DND-41 (cell line): ENCODE measurements at regions not wholly inside any gene's neighbourhood (a gene's known extent, or its start where the extent isn't known, plus 50 kb on each side); places are given as distances from the start of the nearest gene placed in this dataset.

Experiments used
- ATAC-seq: fragments of 200-7000 bp; cut with Tn5 transposase; 3 replicates; pipeline ENCODE4 v1.9.1; 2021; ENCODE audit warnings: low read depth; ENCODE audit not compliant: insufficient read depth
- DNase-seq: peaks from one replicate; pipeline ENCODE4 v3.0.0-alpha.2; 2020
- H2AFZ ChIP-seq: 2 replicates; pipeline ENCODE4 v1.6.0; 2012; ENCODE audit warnings: low read depth, low read length
- H3K27ac ChIP-seq: 2 replicates; pipeline ENCODE4 v1.5.1; 2012; ENCODE audit warnings: low read length, inconsistent platforms
- H3K27me3 ChIP-seq: fragments of 200-600 bp; sonication (generic); 2 replicates; pipeline ENCODE4 v1.6.0; 2012; ENCODE audit warnings: low read length, mild to moderate bottlenecking, inconsistent platforms; ENCODE audit not compliant: insufficient read depth, poor library complexity
- H3K36me3 ChIP-seq: 2 replicates; pipeline ENCODE4 v1.5.1; 2012; ENCODE audit warnings: low read length, inconsistent platforms; ENCODE audit not compliant: insufficient read depth
- H3K4me1 ChIP-seq: 2 replicates; pipeline ENCODE4 v1.5.1; 2012; ENCODE audit warnings: mild to moderate bottlenecking, low read length; ENCODE audit not compliant: insufficient read depth
- H3K4me2 ChIP-seq: 2 replicates; pipeline ENCODE4 v1.6.0; 2012; ENCODE audit warnings: mild to moderate bottlenecking, moderate library complexity, low read length, inconsistent platforms; ENCODE audit not compliant: insufficient read depth
- H3K4me3 ChIP-seq, 2 experiments: fragments of 200-600 bp in 1 of 2; shearing (Covaris generic) in 1 of 2; 2 replicates each; pipeline ENCODE4 v1.5.1; 2012 to 2016; ENCODE audit warnings: inconsistent platforms in 2 of 2, low read length in 2 of 2, mild to moderate bottlenecking in 2 of 2, low read depth in 1 of 2, moderate library complexity in 1 of 2
- H3K79me2 ChIP-seq: 2 replicates; pipeline ENCODE4 v1.6.0; 2012; ENCODE audit warnings: low read length, inconsistent platforms; ENCODE audit not compliant: insufficient read depth
- H3K9ac ChIP-seq: 2 replicates; pipeline ENCODE4 v1.6.0; 2012; ENCODE audit warnings: low read depth, mild to moderate bottlenecking, inconsistent platforms, low read length, moderate library complexity
- H3K9me3 ChIP-seq: 2 replicates; pipeline ENCODE4 v1.5.1; 2012; ENCODE audit warnings: low read length, moderate library complexity, mild to moderate bottlenecking, inconsistent platforms; ENCODE audit not compliant: insufficient read depth, severe bottlenecking
- H4K20me1 ChIP-seq: 2 replicates; pipeline ENCODE4 v1.6.0; 2012; ENCODE audit warnings: low read length; ENCODE audit not compliant: insufficient read depth
- CTCF ChIP-seq: IDR thresholded peaks from 2 replicates; pipeline ENCODE4 v1.5.1; 2012; ENCODE audit warnings: borderline replicate concordance, low read length, moderate library complexity, mild to moderate bottlenecking; ENCODE audit not compliant: poor library complexity, severe bottlenecking; ENCODE audit errors: extremely low read depth
- EZH2 ChIP-seq: IDR thresholded peaks from 3 replicates; pipeline ENCODE4 v1.6.1; 2012; ENCODE audit warnings: borderline replicate concordance, low read depth, mild to moderate bottlenecking, moderate library complexity, low read length, inconsistent platforms; ENCODE audit not compliant: severe bottlenecking

DNA sequence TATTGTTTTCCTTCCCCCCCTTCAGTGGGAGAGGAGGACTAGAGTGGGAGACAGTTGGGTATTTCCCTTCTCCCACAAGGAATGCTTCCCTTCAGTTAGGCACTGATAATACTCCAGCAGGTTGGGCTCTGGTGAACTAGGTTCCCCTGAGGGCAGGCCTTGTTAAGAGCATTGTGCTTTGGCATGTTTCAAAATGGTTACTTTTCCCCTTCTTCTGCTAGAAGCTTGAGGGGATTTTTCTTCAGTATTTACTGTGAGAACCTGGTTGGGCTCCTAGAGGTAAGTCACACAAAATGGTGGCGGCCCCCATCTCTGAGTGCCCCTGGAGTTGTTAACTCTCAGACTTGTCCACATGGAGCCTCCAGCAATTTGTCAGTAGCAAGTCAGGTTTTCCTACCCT lies 156.2 kb downstream of the CYB561 start:
- no peak overlapping the region for H3K27ac ChIP-seq
- H3K79me2 ChIP-seq: no peaks in the 10 kb centered on the region
- H3K36me3 ChIP-seq: no peaks in the 10 kb centered on the region
- no peak overlapping the region for H3K4me3 ChIP-seq
- H2AFZ ChIP-seq: no peak overlapping the region
- ATAC-seq: no peak
- H3K4me1 ChIP-seq: no peaks in the 10 kb centered on the region
- no peaks in the 10 kb centered on the region for H3K27me3 ChIP-seq
- no peak overlapping the region for H3K4me2 ChIP-seq
- H3K9ac ChIP-seq: no peak overlapping the region
- H4K20me1 ChIP-seq: no peaks in the 10 kb centered on the region
- H3K9me3 ChIP-seq: peaks cover 7% of the 10 kb centered on the region
- no peak for DNase-seq
- TF ChIP-seq CTCF (no peak), EZH2 (no peak)

DNA sequence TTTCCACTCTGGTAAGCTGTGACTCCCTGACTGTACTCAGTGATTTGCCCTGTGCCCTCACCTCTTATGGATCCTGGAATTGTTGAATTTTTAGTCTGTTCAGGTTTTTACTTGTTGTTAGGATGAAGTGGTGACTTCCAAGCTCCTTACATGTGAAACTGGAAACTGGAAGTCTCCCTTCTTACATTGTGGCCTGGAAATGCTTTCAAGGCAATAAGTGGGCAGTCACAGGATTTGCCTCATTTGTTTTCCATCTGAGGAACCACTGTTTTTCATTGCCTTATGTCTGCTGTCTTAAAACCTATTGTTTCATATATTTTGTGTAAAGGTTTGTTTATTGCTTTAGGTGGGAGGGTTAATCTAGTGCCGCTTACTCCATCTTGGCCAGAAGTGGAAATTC lies 155.8 kb downstream of the CYB561 start:
- H2AFZ ChIP-seq: no peak overlapping the region
- H3K4me1 ChIP-seq: peaks cover 2% of the 10 kb centered on the region
- no peaks in the 10 kb centered on the region for H4K20me1 ChIP-seq
- H3K27me3 ChIP-seq: no peaks in the 10 kb centered on the region
- no peak overlapping the region for H3K4me2 ChIP-seq
- H3K9me3 ChIP-seq: peaks cover 7% of the 10 kb centered on the region
- TF ChIP-seq CTCF: no peak
- no peak for TF ChIP-seq EZH2
- no peak overlapping the region for H3K27ac ChIP-seq
- ATAC-seq (no peak), DNase-seq (no peak)
- no peaks in the 10 kb centered on the region for H3K79me2 ChIP-seq
- no peak overlapping the region for H3K4me3 ChIP-seq
- H3K36me3 ChIP-seq: no peaks in the 10 kb centered on the region
- H3K9ac ChIP-seq: no peak overlapping the region

- H2AFZ ChIP-seq: no peak overlapping the region
- ATAC-seq: no peak
- H3K9me3 ChIP-seq: peaks cover 7% of the 10 kb centered on the region
- no peaks in the 10 kb centered on the region for H3K79me2 ChIP-seq
- no peaks in the 10 kb centered on the region for H3K27me3 ChIP-seq
- H3K36me3 ChIP-seq: no peaks in the 10 kb centered on the region
- no peaks in the 10 kb centered on the region for H4K20me1 ChIP-seq
- DNase-seq: no peak
- no peak overlapping the region for H3K4me3 ChIP-seq
- H3K9ac ChIP-seq: no peak overlapping the region
- H3K4me2 ChIP-seq: no peak overlapping the region
- H3K27ac ChIP-seq: no peak overlapping the region
- H3K4me1 ChIP-seq: peaks cover 6% of the 10 kb centered on the region
- no peak for TF ChIP-seq EZH2
- TF ChIP-seq CTCF: no peak
Measured at GRCh38 chr17:63290784-63291183, 155.3 kb downstream of the CYB561 start.

DNA sequence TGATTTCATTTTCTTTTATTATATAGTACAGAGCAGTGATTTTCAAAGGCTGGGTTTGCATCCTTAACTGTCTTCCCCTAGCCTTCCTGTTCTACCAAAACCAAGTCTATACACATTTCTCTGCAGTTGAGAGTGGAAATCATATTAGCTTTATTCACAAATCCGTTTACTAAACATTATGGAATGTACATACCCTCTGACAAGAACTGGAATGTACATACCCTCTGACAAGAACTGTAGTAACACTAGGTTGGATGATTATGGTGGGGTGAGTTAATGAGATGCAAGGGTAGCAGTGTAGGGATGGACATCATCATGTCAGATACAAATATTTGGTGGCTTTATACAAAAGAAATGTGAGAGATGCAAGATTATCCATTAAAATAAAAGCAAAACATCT lies 154.8 kb downstream of the CYB561 start:
- Histone ChIP-seq H3K79me2 (no peaks in the 10 kb centered on the region), H3K4me2 (no peak overlapping the region), H3K4me3 (no peak overlapping the region)

More for the DNA sequence above, 154.8 kb downstream of the CYB561 start:
- H3K36me3 ChIP-seq: no peaks in the 10 kb centered on the region
- no peak overlapping the region for H3K27ac ChIP-seq
- H3K9me3 ChIP-seq: peaks cover 8% of the 10 kb centered on the region
- TF ChIP-seq EZH2 (no peak), CTCF (no peak)
- no peak overlapping the region for H3K9ac ChIP-seq
- no peaks in the 10 kb centered on the region for H4K20me1 ChIP-seq
- no peak overlapping the region for H2AFZ ChIP-seq
- H3K27me3 ChIP-seq: no peaks in the 10 kb centered on the region
- peaks cover 11% of the 10 kb centered on the region for H3K4me1 ChIP-seq
- ATAC-seq (no peak), DNase-seq (no peak)
